ENCODE measurements at regions not wholly inside any gene's neighbourhood (a gene's known extent, or its start where the extent isn't known, plus 50 kb on each side); places are given as distances from the start of the nearest gene placed in this dataset.

- H3K27ac ChIP-seq = no peak overlapping the region
- DNase-seq (ENCODE audit: low read depth, low spot score) = no peak
Observed at GRCh38 chr2:200750323-200750910, 61.3 kb upstream of the BZW1 start.

- peak overlapping the region; percentile 51 for H3K27ac ChIP-seq
- no peak for DNase-seq (ENCODE audit: low read depth, low spot score)
Observed at GRCh38 chr2:200751786-200752185, 59.9 kb upstream of the BZW1 start.

DNA sequence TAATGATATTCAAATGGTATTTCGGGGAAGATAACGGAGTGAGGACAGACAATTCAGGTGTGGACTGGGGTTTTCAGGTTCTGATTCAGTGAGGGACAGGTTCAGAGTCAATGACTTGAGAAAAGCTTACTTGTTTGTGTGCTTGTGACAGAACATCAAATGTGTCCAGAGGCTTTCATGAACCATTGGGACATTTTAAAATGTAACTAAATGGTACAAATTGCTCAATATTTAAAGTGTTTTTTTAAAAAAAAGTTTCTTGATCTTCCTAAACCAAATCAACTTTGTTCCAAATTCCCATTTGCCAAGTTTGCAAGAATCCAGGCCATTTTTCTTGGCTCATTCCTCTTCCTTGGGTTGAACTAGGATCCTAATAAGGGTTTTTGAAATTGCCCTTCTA, 59.4 kb upstream of the BZW1 start:
- peak overlapping the region; percentile 51 for H3K27ac ChIP-seq
- DNase-seq (ENCODE audit: low read depth, low spot score) = no peak

GRCh38 chr2:200752835-200753234, 58.9 kb upstream of the BZW1 start:
- H3K27ac ChIP-seq = no peak overlapping the region
- no peak for DNase-seq (ENCODE audit: low read depth, low spot score)

DNA sequence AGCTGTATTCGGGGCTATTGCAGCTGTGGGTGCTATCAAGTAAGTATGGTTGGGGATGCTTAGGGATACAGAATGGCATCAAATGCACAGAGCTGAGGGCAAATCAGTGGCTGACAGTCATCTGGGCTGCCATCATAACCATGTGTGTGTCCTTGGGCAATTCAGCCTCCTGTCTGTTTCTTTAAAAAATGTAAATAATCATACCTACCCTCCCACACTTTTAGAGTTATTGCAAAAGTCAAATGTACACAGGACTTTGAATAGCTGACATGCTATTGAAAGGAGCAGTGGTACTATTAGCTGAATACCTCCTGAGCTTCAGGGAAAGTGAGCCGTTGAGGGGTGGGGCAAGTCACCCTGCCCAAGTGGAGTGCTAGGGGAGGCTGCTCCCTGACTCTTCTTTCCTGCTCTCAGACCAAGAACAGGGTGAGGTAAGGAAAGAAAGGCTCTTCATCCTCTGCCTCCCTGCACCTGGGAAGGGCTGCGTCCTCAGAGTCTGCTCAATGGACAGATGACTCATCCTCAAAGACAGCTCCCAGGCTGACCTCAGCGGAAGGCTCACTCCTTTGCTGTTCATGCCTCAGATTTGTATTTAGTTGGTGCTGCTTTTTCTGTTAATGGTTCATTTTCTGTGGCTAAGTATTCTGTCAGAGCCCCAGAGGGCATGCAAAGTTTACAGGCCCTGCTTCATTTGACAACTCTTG, 54.9 kb upstream of the BZW1 start:
- DNase-seq (ENCODE audit: low read depth, low spot score) = peak; percentile 59

DNA sequence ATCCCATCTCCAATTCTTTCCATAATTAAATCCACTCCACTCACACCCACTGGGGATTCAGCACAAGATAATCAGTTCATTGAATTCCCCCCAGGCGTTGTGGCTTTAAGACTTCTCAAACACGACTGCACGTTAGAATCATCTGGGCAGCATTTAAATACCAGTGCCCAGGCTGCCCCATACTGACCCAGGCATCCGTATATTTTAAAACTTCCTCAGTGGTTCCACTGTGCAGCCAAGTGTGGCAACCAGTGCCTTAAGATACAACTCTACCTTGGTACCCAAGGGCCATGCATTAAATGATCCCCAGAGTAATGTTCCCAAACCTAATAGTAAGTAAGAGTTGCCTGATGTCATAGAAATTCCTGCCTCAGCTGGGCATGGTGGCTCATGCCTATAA, 54.3 kb upstream of the BZW1 start:
- no peak for DNase-seq (ENCODE audit: low read depth, low spot score)
- peak overlapping the region; percentile 92 for H3K27ac ChIP-seq

More for the DNA sequence above, 54.9 kb upstream of the BZW1 start:
- H3K27ac ChIP-seq = peak overlapping the region; percentile 92

- peak overlapping the region; percentile 92 for H3K27ac ChIP-seq
- DNase-seq (ENCODE audit: low read depth, low spot score) = no peak
Observed at GRCh38 chr2:200758341-200758740, 53.4 kb upstream of the BZW1 start.

GRCh38 chr2:200761266-200761665, 50.4 kb upstream of the BZW1 start:
- DNase-seq (ENCODE audit: low read depth, low spot score) = no peak
- no peak overlapping the region for H3K27ac ChIP-seq

Data from epithelial cell of prostate (primary cell).